Peyer's patch (tissue), 4 donors: ENCODE measurements at regions not wholly inside any gene's neighbourhood (a gene's known extent, or its start where the extent isn't known, plus 50 kb on each side); places are given as distances from the start of the nearest gene placed in this dataset.

ENCODE experiments used
- DNase-seq, 3 donors: peaks; one replicate each; pipeline ENCODE4 v3.0.0-alpha.2; 2017 to 2019
- H3K27ac ChIP-seq, 4 donors: fragments of 200-600 bp; sonication (generic); one replicate each; pipeline ENCODE4 v1.5.1; 2016 to 2019
- H3K27me3 ChIP-seq, 2 donors: fragments of 200-600 bp; sonication (generic); one replicate each; pipeline ENCODE4 v1.5.1; 2019
- H3K36me3 ChIP-seq, 3 donors: fragments of 200-600 bp; sonication (generic); one replicate each; pipeline ENCODE4 v1.5.1; 2016 to 2019
- H3K4me1 ChIP-seq, 4 donors: fragments of 200-600 bp; sonication (generic); one replicate each; pipeline ENCODE4 v1.5.1; 2016 to 2019
- H3K4me3 ChIP-seq, 4 donors: fragments of 200-600 bp; sonication (generic); 1 replicate in 3 of 4; 2 replicates in 1 of 4; pipeline ENCODE4 v1.5.1; 2016 to 2019; ENCODE audit warnings: mild to moderate bottlenecking in 1 of 4
- H3K9me3 ChIP-seq, 4 donors: fragments of 200-600 bp; sonication (generic); one replicate each; pipeline ENCODE4 v1.5.1; 2016 to 2019; ENCODE audit warnings: mild to moderate bottlenecking in 1 of 4
- CTCF ChIP-seq, 6 experiments: fragments of 450-650 bp in 4 of 6; fragments of 200-600 bp in 2 of 6; sonication (generic) in 1 of 6; IDR thresholded peaks; one replicate each; pipeline ENCODE4 v1.5.1; 2017 to 2019; ENCODE audit warnings: antibody characterized with exemption in 6 of 6, mild to moderate bottlenecking in 3 of 6, moderate library complexity in 1 of 6
- POLR2A ChIP-seq, 2 donors: fragments of 450-650 bp; IDR thresholded peaks; one replicate each; pipeline ENCODE4 v1.5.1; 2017; ENCODE audit warnings: antibody characterized with exemption in 2 of 2, mild to moderate bottlenecking in 2 of 2, moderate library complexity in 2 of 2

GRCh38 chr4:189784651-189785050, 156.0 kb upstream of the FRG1 start:
- Histone ChIP-seq H3K36me3 (no peaks in the 10 kb centered on the region), H3K9me3 (no peaks in the 10 kb centered on the region), H3K27me3 (no peaks in the 10 kb centered on the region), H3K4me1 (no peaks in the 10 kb centered on the region), H3K4me3 (no peak overlapping the region), H3K27ac (no peak overlapping the region)
- DNase-seq: no peak
- TF ChIP-seq CTCF (IDR thresholded peaks at IDR 0.05) (no peak), POLR2A (IDR thresholded peaks at IDR 0.05) (no peak)

DNA sequence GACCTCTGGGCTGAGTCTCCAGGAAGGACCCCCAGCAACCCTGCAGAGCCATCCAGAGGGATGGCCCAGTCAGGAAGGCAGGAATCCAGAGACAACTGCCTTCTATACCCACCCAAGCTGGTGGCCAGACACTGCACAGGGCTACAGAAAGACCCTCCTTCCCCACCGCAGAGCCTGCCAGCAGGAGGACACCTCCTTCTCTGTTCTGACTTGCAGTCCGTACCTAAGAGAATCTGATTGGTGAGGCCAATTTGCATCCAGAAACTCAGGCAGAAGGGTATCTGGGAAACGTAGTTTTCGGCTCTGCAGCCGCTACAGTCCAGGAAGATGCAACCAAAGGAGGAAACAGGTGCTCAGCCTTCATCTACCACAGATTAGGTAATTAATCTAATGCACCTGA, 155.4 kb upstream of the FRG1 start:
- TF ChIP-seq CTCF (IDR thresholded peaks at IDR 0.05): no peak
- no peak for TF ChIP-seq POLR2A (IDR thresholded peaks at IDR 0.05)
- Histone ChIP-seq H3K9me3 (no peaks in the 10 kb centered on the region), H3K27me3 (no peaks in the 10 kb centered on the region), H3K36me3 (no peaks in the 10 kb centered on the region), H3K27ac (no peak overlapping the region), H3K4me3 (no peak overlapping the region), H3K4me1 (no peaks in the 10 kb centered on the region)
- no peak for DNase-seq

DNA sequence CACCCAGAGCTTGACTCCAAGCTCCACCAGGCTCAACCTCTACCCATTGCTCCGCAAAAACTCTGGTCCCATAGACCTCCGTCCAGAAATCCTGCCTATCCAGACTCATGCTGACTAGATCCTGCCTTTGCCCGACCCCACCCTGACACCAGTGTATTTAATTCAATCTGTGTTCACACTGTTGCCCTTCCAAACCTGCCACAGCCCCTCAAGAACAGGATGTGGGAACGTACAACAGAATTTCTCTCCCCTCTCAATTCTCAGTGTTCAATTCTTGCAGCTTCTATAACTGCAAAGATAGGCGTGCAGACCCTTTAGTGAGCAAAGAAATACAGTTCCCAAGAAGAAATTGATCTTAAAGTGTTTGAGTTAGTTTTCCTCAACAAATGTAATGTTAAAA, 154.2 kb upstream of the FRG1 start:
- no peaks in the 10 kb centered on the region for H3K9me3 ChIP-seq
- no peak for TF ChIP-seq POLR2A (IDR thresholded peaks at IDR 0.05)
- no peaks in the 10 kb centered on the region for H3K27me3 ChIP-seq
- H3K4me3 ChIP-seq: no peak overlapping the region
- no peaks in the 10 kb centered on the region for H3K36me3 ChIP-seq
- H3K4me1 ChIP-seq: no peaks in the 10 kb centered on the region
- H3K27ac ChIP-seq: no peak overlapping the region
- no peak for DNase-seq

- no peaks in the 10 kb centered on the region for H3K27me3 ChIP-seq
These were observed 153.2 kb upstream of the FRG1 start for GRCh38 chr4:189787216-189788031.

GRCh38 chr4:189792924-189793618, 147.6 kb upstream of the FRG1 start:
- no peaks in the 10 kb centered on the region for H3K9me3 ChIP-seq
- TF ChIP-seq POLR2A (IDR thresholded peaks at IDR 0.05) (no peak), CTCF (IDR thresholded peaks at IDR 0.05) (peak; percentile 6 to 70 (median 52))
- no peaks in the 10 kb centered on the region for H3K36me3 ChIP-seq
- H3K27me3 ChIP-seq: no peaks in the 10 kb centered on the region
- DNase-seq: peak in 2 of 3 donors; percentile 62 to 64
- H3K4me1 ChIP-seq: no peaks in the 10 kb centered on the region
- H3K4me3 ChIP-seq: no peak overlapping the region
- no peak overlapping the region for H3K27ac ChIP-seq

More at GRCh38 chr4:189787216-189788031, 153.2 kb upstream of the FRG1 start:
- Histone ChIP-seq H3K4me1 (no peaks in the 10 kb centered on the region), H3K36me3 (no peaks in the 10 kb centered on the region), H3K4me3 (no peak overlapping the region), H3K27ac (no peak overlapping the region), H3K9me3 (no peaks in the 10 kb centered on the region)
- TF ChIP-seq CTCF (IDR thresholded peaks at IDR 0.05) (no peak), POLR2A (IDR thresholded peaks at IDR 0.05) (no peak)
- DNase-seq: no peak

GRCh38 chr4:189800545-189801088, 140.1 kb upstream of the FRG1 start:
- no peak for DNase-seq
- peaks cover 0 to 3% (median 0%) of the 10 kb centered on the region in 4 donors for H3K9me3 ChIP-seq

More at GRCh38 chr4:189800545-189801088, 140.1 kb upstream of the FRG1 start:
- Histone ChIP-seq H3K27me3 (no peaks in the 10 kb centered on the region), H3K36me3 (no peaks in the 10 kb centered on the region), H3K4me1 (no peaks in the 10 kb centered on the region), H3K4me3 (no peak overlapping the region), H3K27ac (no peak overlapping the region)
- TF ChIP-seq CTCF (IDR thresholded peaks at IDR 0.05) (no peak), POLR2A (IDR thresholded peaks at IDR 0.05) (no peak)
